ENCODE measurements at regions not wholly inside any gene's neighbourhood (a gene's known extent, or its start where the extent isn't known, plus 50 kb on each side); places are given as distances from the start of the nearest gene placed in this dataset.
"Not testable (repeated sequence)": the region's sequence is repeated elsewhere in the genome, so short reads cannot be mapped to it uniquely, and the experiment has no call there.

DNA sequence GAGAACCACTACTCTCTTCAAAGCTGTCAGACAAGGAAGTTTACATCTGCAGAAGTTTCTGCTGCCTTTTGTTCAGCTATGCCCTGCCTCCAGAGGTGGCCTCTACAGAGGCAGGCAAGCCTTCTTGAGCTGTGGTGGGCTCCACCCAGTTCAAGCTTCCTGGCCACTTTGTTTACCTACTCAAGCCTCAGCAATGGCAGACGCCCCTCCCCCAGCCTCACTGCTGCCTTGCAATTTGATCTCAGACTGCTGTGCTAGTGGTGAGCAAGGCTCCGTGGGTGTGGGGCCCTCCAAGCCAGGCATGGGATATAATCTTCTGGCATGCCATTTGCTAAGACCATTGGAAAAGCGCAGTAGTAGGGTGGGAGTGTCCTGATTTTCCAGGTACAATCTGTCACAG lies 144.0 kb downstream of the CCNG2 start:
- DNase-seq; intact Hi-C loops (cut with DNase I): not testable (repeated sequence)

DNA sequence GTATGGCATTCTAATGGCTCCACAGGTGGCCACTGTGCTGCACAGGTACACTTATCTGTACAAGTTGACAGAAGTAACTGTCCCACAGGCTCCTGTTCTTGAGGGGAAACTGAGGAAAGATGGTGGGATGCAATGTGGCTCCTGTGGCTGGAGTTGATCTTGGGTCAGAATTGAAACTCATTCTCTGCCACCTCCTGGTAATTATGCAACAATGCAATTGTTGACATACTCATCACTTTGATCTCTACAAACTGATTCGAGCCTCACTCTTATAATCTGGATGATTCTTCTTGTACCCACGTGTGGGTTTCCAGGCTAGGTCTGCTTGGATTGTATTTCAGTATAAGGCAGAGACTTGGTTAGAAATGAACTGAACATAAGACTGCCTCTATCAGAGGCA lies 148.8 kb downstream of the CCNG2 start:
- intact Hi-C loops (cut with DNase I) = no loop called here
- DNase-seq = no peak

DNA sequence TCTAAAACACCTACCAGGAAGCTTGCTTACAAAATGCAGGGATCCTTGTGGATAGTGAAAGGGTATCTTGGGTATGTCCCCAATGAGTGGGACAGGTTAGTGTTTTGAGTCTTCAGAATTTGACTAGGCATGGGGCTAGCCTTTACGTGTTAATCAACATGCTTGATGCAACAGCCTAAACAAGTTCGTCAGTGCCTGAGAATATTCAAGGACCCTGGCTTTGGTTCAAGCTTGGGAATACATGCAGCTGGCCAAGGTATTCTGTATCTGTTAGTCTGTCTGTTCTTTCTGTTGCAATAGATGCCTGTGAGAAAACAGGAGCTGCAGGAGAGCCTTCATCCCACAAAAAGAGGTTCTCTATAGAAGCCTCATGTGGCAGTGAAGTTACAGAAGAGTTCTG lies 149.5 kb downstream of the CCNG2 start:
- DNase-seq = no peak
- intact Hi-C loops (cut with DNase I) = no loop called here

DNA sequence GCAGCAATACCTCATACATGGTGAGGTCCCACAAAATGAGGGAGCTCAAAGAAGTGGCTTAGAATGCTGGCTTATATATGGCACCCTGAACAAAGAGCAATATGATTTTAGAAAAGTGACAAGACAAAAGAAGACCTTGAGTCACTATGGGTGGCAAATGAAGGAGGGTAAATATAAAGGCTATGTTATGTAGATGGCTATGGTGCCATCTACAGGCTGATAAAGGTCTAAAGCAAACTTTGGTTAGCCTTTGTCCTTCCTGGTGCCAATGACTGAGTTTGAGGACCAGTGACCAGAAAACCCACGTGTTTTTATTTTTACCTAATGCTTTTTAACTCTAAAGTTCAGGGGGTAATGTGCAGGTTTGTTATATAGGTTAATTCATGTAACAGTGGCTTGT lies 151.8 kb downstream of the CCNG2 start:
- intact Hi-C loops (cut with DNase I) = no loop called here
- no peak for DNase-seq

DNA sequence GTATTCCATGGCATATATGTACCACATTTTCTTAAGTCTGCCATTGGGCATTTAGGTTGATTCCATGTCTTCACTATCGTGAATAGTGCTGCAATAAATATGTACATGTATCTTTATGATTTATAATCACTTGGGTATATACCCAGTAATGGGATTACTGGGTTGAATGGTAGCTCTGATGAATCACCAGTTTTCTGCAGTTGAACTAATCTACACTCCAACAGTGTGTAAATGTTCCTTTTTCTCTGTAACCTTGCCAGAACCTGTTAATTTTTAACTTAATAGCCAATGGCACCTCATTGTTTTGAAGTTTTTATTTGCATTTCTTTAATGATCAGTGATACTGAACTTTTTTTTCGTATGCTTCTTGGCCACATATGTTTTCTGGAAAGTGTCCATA lies 152.5 kb downstream of the CCNG2 start:
- DNase-seq = no peak
- intact Hi-C loops (cut with DNase I) = no loop called here

DNA sequence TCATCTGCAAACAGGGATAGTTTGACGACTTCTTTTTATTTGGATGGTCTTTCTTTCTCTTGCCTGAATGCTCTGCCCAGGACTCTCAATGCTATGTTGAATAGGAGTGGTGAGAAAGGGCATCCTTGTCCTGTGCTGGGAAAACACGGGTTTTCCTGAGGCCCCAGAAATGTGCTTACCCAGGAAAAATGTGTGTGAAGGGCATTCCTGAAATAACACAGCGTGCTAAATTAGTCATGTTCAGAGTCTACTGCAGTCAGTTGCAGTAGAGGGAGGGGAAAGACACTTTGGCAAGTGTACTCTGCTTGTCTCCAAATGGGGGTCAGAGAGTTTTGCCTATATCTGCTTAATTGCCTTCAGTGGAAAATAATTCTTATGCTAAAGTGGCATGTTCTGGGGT lies 153.9 kb downstream of the CCNG2 start:
- DNase-seq = no peak
- intact Hi-C loops (cut with DNase I) = no loop called here

DNA sequence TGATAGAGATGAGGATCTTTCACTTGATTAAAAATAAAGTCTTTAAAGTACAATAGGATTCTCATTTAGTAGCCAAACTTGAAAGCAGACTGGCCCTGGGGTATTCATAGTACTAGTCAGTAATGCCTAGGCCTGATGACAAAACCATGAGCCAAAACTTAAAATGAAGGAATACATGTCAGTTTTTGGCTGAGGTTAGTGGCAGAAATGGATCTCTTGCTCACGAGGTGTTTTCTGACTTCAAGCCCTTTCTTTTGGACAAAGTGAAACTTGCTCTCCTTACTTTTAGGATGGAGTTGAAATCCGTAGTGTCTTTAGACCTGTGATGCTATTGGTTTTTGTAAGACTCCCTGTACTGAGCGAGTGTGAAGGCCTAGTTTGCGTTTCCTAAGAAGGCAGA lies 157.7 kb downstream of the CCNG2 start:
- intact Hi-C loops (cut with DNase I) = no loop called here
- DNase-seq = no peak

DNA sequence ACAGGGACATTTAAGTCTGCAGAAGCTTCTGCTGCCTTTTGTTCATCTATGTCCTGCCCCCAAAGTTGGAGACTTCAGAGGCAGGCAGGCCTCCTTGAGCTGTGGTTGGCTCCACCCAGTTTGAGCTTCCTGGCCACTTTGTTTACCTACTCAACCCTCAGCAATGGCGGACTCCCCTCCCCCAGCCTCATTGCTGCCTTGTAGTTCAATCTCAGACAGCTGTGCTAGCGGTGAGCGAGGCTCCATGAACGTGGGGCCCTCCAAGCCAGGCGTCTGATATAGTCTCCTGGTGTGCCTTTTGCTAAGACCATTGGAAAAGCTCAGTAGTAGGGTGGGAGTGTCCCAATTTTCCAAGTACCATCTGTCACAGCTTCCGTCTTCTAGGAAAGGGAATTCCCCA lies 170.1 kb downstream of the CCNG2 start:
- intact Hi-C loops (cut with DNase I) = no loop called here
- DNase-seq = peak in 2 of 10 donors; percentile 54 to 57

DNA sequence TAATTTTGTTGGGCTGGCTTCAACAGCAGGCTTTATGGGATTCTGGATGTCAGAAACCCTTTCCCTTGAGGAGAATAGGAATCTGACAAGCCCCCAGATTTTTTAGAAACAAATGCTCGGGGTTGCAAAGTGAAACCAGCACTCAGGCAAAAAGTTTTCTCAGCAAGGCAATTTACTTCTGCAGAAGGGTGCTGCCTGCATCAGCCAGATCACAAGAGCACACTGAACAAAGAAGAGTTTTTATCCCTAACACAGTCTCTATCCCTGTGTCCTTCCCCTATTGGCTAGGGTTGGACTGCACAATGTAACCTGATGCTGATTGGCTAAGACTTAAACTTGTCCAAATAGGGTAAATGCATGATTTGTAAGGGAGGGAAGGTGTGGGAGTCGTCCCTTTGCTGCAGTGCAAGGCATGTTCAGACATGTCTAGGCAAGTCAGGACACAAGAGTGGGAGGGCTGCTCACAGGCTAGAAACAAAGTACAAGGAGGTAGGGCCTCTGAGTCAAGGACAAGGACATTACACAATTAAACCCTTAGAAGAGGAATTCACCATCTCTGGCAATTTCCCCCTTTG lies 175.8 kb downstream of the CCNG2 start:
- DNase-seq = no peak
- intact Hi-C loops (cut with DNase I) = no loop called here

DNA sequence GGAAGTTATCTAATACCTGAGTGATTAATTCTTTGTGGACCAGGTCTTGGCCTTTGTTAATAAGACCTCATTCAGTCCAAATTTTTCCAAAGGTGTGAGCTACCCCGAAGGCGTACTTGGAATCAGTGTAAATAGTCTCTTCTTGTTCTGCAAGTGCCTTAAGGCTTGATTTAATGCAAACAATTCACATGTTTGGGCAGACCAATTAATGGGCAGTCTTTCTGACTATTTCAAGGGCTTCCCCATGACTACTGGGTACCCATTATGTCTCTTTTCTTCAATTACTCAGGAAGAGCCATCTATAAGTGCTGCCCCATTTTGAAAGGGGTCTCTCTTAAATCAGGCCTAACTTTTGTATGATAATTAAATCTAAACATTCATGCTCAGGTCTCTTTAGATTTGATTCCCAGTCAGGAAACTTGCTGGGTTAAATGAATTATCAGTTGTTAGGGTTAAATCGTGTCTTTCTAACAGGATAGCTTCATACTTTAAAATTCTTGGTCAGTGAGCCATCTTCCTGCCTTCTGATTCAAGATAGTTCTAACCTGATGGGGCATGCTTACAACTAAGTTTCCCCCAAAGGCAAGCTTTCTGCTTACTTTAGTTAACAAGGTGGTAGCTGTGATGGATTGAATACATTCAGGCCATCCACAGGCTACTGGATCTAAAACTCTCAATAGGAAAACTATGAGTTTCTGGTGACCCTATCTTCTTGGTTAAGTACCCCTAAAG lies 179.6 kb downstream of the CCNG2 start:
- intact Hi-C loops (cut with DNase I) = no loop called here
- no peak for DNase-seq

DNA sequence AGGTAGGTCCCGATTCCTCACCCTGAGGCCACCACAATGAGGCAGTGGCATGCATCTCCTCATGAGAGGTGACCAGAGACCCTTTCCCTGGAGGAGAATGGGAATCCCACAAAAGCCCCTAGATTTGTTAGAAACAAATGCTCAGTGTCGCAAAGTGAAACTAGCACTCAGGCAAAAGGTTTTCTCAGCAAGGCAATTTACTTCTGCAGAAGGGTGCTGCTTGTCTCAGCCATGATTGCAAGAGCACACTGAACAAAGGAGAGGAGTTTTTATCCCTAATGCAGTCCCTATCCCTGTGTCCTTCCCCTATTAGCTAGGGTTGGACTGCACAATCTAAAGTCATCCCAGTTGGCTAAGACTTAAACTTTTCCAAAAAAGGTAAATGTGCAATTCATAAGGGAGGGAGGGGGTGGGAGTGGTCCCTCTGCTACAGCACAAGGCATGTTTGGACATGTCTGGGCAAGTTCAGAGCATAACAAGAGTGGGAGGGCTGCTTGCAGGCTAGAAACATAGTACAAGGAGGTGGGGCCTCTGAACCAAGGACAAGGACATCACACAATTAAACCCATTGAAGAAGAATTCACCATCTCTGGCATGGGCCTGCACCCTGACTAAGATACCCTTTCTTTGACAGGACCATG lies 185.3 kb downstream of the CCNG2 start:
- intact Hi-C loops (cut with DNase I) = no loop called here
- DNase-seq = no peak

DNA sequence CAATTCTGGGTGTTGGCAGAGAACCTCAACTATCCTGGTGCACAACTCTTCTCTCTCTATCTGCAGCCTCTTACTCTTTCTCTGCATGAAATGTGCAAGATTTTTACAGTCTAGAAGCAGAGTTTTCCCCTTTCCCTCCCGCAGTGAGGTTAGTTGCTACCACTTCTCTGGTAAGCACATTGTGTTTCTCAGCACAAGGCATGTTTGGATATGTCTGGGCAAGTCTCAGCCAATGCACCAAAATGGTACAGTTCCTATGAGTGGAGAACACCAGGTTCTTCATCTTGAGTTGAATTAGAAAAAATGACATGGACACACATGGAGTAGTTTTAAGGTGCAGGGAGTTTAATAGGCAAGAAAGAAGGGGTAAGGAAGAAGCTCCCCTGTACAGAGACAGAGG lies 187.0 kb downstream of the CCNG2 start:
- intact Hi-C loops (cut with DNase I) = no loop called here
- DNase-seq = no peak

DNA sequence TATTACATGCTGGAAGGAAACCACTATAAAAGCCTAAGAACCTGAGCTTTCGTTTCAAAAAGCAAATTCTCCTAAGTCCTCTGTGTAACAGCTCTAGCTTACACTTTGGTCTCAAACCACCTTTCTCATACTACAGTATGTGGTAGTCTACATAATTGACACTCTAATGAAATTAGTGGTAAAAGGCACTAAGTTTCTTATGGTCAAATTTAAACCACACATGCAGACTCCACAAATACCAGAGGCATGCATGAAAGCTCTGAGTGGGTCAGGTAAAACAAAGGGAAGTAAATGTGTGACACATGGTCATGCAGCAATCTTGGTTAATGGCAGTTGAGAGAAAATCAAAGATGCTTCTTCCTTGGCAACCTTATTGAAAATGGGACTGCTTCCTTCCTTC lies 187.8 kb downstream of the CCNG2 start:
- DNase-seq = no peak

DNA sequence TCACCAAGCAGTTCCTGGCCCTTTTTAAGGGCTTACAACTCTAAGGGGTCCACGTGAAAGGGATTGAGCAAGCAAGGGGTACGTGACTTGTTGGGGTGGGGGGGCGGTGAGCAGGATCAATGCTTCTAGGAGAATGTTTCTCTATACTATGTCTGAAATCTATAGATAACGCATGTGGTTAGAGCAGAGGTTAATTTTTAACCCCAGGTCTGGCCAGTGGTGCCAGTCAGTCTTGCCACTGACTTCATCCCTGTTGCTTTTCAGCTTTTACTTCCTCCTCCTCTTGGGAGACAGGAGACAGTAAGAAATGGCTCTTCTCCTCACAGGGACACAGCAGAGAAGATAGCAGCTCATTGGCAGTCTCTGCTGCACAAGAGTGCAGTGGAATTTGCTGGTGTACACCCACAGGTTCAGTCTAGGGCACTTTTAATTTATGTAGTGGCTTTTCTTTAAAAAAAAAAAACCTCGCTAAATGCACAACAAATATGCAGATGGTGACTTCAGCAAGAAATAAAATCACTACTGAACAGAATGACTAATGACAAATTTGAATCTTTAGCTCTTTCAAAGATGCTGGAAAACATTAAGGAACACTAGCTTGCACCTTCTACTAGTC lies 190.5 kb downstream of the CCNG2 start:
- intact Hi-C loops (cut with DNase I) = no loop called here
- DNase-seq = no peak

More for the DNA sequence above, 187.8 kb downstream of the CCNG2 start:
- intact Hi-C loops (cut with DNase I) = no loop called here

DNA sequence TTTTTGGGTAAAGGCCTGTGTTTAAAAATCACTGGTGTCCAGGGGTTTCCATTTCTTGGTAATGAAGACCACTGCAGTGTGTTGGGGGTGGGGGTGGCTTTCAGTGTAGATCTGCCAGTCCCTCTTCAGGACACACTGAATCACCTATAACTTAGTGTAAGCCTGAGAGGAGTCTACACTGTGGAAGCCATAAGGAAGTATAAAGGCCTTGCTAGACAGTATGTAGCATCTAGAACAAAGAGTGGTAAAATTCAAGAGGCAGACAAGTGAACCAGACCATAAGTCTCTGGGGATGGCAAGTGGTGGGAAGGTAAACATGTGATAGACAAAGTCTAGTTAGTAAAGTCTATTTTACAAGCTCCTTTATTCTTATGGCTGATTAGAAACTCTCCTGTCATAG lies 191.8 kb downstream of the CCNG2 start:
- intact Hi-C loops (cut with DNase I) = no loop called here
- no peak for DNase-seq

DNA sequence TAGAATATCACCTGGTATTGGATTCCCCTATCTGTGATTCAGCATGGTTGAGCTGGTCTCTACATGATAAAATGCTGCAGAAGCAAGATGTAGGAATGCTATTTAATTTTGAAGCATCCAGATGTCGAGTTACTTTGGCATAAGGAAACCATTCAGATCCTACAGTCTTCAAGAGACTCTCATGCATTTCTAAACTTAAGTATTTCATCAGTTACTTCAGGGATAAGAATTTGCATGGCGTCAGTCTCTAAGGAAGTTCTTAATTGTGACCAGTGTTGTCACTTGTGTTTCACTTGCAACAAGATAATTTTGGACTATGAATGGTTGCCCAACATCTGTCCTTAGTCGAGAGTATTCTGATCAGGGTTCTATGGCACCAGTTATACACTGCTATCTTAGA lies 192.4 kb downstream of the CCNG2 start:
- intact Hi-C loops (cut with DNase I) = no loop called here
- DNase-seq = no peak

DNA sequence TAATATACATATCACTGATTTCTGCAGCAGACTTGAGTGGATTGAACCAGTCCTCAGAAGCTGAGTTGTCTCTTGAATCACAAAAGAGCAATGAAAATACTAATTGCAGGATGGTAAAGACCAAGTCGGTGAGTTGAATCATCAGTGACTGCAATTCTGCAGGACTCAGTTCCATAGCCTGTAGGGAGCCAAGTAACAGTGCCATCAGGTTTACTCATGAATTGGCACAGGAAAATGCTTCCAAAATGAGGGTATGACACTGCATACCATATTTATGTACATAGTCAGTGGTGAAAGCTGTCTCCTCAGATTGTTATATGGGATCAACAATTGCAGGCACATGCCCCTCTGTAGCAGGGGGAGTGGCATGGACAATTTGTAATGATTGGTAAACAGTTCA lies 192.8 kb downstream of the CCNG2 start:
- intact Hi-C loops (cut with DNase I) = no loop called here
- no peak for DNase-seq

DNA sequence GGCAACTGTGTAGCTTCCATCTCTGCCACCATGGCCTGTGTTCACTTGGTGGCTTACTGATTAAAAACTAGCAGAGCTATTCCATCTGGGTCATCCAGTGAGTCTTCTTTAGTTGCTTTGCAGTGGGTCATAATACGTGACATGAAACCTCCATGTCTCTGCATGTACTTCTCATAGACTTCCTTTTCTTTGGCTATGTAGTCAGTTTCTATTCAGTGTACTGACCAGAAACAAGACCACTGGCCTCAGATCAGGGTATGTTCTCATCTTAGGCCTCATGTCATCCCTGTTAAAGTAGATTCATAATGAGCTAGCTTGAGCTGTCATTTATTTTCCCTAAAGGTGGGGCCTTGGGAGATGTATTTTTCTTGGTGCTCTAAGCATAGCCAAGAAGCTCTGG lies 195.2 kb downstream of the CCNG2 start:
- no peak for DNase-seq
- intact Hi-C loops (cut with DNase I) = no loop called here

DNA sequence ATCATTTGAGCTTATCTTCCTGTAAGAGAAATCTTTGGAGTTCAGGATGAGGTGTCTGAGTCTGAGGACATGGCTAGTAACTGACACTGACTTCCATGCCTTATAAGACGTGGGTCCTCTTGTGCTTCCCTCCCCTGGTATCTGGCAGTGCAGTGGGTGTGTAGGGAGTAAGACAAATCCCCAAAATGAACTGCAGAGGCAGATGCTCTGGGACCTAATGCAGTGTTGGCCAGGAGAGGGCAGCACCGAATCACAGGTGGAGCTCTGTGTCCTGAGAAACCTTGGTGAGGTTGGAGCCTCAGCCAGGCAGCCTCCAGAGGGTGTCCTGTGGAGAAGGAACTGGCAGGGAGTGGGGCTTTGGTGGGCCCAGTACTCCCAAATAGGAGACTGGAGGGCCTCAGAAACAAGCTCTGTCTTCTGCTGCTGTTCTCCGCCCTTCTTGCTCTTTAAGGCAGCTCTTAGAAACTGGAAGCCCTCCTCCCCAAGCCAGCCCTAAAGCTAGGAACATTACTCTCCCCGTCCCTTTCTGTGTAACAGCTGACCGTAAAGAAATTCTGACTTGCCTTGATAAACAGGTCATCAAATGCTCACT lies 196.8 kb downstream of the CCNG2 start:
- DNase-seq; intact Hi-C loops (cut with DNase I): not testable (repeated sequence)

DNA sequence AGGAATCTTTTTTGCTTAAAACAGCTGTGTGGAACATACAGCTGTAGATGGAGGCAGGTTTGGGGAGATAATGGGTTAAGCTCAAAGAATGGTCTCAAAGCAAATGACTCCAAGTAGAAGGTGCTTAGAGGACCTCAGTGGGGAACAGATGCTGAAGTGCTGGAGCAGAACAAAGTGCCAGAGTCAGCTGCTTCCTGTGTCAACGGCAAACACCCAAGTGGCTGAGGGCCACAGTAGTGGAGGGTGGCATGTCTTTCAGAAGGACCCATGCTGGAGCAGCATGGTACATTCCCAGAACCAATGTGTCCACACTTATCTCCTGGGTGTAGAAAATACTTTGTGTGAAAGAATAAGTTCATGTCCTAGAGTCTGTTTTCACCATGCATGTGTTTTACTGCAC lies 197.5 kb downstream of the CCNG2 start:
- intact Hi-C loops (cut with DNase I) = no loop called here
- DNase-seq = no peak

DNA sequence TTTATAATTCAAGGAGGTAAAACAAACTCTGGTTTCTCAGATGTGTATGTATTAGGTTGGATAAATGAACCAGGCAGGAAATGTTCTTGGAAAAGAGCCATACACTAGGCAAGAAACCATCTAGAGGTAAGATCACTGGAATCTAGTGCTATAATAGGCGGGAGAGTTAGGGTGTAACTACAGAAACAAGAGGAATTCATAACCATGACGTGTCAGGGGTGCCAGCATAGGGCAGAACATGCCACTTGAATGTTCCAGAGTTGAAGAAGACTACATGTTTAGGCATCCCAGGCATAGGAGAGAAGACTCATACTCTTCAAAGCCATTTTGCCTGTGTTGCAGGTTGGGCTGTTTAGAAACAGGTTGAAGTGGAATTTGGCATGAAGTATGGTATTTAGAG lies 198.7 kb downstream of the CCNG2 start:
- no peak for DNase-seq
- intact Hi-C loops (cut with DNase I) = no loop called here

All from posterior cingulate gyrus (tissue), 11 donors.